GM12878 (cell line): ENCODE measurements at regions not wholly inside any gene's neighbourhood (a gene's known extent, or its start where the extent isn't known, plus 50 kb on each side); places are given as distances from the start of the nearest gene placed in this dataset.

Source experiments
- ATF3 ChIP-seq: IDR thresholded peaks from 2 replicates; pipeline ENCODE4 v1.6.1; 2011; ENCODE audit warnings: low read depth, mild to moderate bottlenecking, low read length, moderate library complexity, borderline replicate concordance; ENCODE audit errors: extremely low read depth
- BACH1 ChIP-seq: fragments of 450-650 bp; IDR thresholded peaks from 2 replicates; pipeline ENCODE4 v1.6.1; 2017; ENCODE audit warnings: mild to moderate bottlenecking, borderline replicate concordance
- BCL11A ChIP-seq: IDR thresholded peaks from 2 replicates; pipeline ENCODE4 v1.6.1; 2011; ENCODE audit warnings: low read depth, low read length
- CEBPB ChIP-seq, 2 experiments: fragments of 150-350 bp in 1 of 2; IDR thresholded peaks; 2 replicates each; pipeline ENCODE4 v1.6.1; 2012 to 2014; ENCODE audit warnings: low read depth in 2 of 2, low read length in 2 of 2, borderline replicate concordance in 1 of 2, inconsistent platforms in 1 of 2
- CHD1 ChIP-seq: IDR thresholded peaks from 2 replicates; pipeline ENCODE4 v1.6.1; 2012; ENCODE audit warnings: low read depth, low read length, improper control_type of control experiment
- CHD2 ChIP-seq: IDR thresholded peaks from 2 replicates; pipeline ENCODE4 v1.6.1; 2011; ENCODE audit warnings: low read depth, low read length, improper control_type of control experiment, borderline replicate concordance
- CREM ChIP-seq: IDR thresholded peaks from 2 replicates; pipeline ENCODE4 v1.6.1; 2014; ENCODE audit warnings: antibody characterized with exemption, low read depth
- E2F8 ChIP-seq: fragments of 450-650 bp; IDR thresholded peaks from 2 replicates; pipeline ENCODE4 v1.6.1; 2018; ENCODE audit warnings: mild to moderate bottlenecking, low read depth, moderate library complexity; ENCODE audit not compliant: partially characterized antibody
- ESRRA ChIP-seq: IDR thresholded peaks from 2 replicates; pipeline ENCODE4 v1.6.1; 2012; ENCODE audit warnings: mild to moderate bottlenecking, low read length, improper control_type of control experiment
- IRF5 ChIP-seq: fragments of 450-650 bp; IDR thresholded peaks from 2 replicates; pipeline ENCODE4 v1.6.1; 2017; ENCODE audit warnings: borderline replicate concordance
- KLF5 ChIP-seq: fragments of 450-650 bp; IDR thresholded peaks from 2 replicates; pipeline ENCODE4 v1.6.1; 2014; ENCODE audit warnings: mild to moderate bottlenecking; ENCODE audit not compliant: partially characterized antibody
- LARP7 ChIP-seq: fragments of 450-650 bp; IDR thresholded peaks from 2 replicates; pipeline ENCODE4 v1.6.1; 2017; ENCODE audit warnings: mild to moderate bottlenecking
- NFXL1 ChIP-seq: fragments of 450-650 bp; IDR thresholded peaks from 2 replicates; pipeline ENCODE4 v1.6.1; 2017; ENCODE audit warnings: antibody characterized with exemption, mild to moderate bottlenecking, borderline replicate concordance
- NFYB ChIP-seq: IDR thresholded peaks from 2 replicates; pipeline ENCODE4 v1.6.1; 2011; ENCODE audit warnings: low read depth, mild to moderate bottlenecking, low read length, improper control_type of control experiment, moderate library complexity; ENCODE audit not compliant: insufficient read depth
- NKRF ChIP-seq: fragments of 450-650 bp; conservative IDR thresholded peaks from 2 replicates; pipeline ENCODE4 v1.6.1; 2017; ENCODE audit warnings: mild to moderate bottlenecking, moderate library complexity
- POLR2AphosphoS5 ChIP-seq: IDR thresholded peaks from 2 replicates; pipeline ENCODE4 v1.6.1; 2011; ENCODE audit warnings: mild to moderate bottlenecking, low read length, inconsistent platforms
- SIX5 ChIP-seq: IDR thresholded peaks from 2 replicates; pipeline ENCODE4 v1.6.1; 2011; ENCODE audit warnings: mild to moderate bottlenecking, low read depth, low read length, moderate library complexity; ENCODE audit not compliant: severe bottlenecking
- TARDBP ChIP-seq: IDR thresholded peaks from 2 replicates; pipeline ENCODE4 v1.6.1; 2016; ENCODE audit warnings: borderline replicate concordance
- TCF7 ChIP-seq: IDR thresholded peaks from 2 replicates; pipeline ENCODE4 v1.6.1; 2014; ENCODE audit warnings: antibody characterized with exemption, borderline replicate concordance
- USF1 ChIP-seq: IDR thresholded peaks from 2 replicates; pipeline ENCODE4 v1.6.1; 2011; ENCODE audit warnings: borderline replicate concordance, low read depth, mild to moderate bottlenecking, moderate library complexity, mixed read lengths, low read length; ENCODE audit not compliant: insufficient read depth; ENCODE audit errors: extremely low read length
- WRNIP1 ChIP-seq: IDR thresholded peaks from 2 replicates; pipeline ENCODE4 v1.6.1; 2011; ENCODE audit warnings: low read depth, low read length, improper control_type of control experiment, borderline replicate concordance
- ZNF384 ChIP-seq: IDR thresholded peaks from 2 replicates; pipeline ENCODE4 v1.6.1; 2012; ENCODE audit warnings: low read depth, mild to moderate bottlenecking, low read length, improper control_type of control experiment, borderline replicate concordance
- ZZZ3 ChIP-seq: IDR thresholded peaks from 2 replicates; pipeline ENCODE4 v1.6.1; 2011; ENCODE audit warnings: low read depth; ENCODE audit not compliant: control insufficient read depth, insufficient read length
- TF ChIP-seq, protein P1 (sequence below): fragments of 450-650 bp; IDR thresholded peaks from 2 replicates; pipeline ENCODE4 v1.6.1; 2016; ENCODE audit warnings: mild to moderate bottlenecking

DNA sequence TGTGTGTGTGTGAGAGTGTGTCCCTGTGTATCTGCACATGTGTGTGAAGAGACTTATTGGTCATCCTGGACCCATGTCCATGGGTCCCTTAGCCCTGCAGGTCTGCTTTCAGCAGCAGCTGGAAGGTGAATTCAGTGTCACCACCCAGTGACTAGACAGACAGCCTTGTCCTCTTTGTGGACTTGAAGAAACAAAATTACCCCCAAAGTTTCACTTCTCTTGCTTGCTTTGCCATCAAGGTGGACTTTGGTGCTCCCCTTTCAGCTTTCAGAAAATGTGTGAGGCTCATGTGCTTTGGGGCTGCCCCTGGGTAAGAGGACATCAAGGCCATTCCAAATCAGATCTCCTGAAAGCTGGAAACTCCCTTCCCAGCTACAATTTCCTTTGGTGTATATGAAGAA is 1063.8 kb downstream of the BCL11B start (continued):
- TF ChIP-seq, protein P1, sequence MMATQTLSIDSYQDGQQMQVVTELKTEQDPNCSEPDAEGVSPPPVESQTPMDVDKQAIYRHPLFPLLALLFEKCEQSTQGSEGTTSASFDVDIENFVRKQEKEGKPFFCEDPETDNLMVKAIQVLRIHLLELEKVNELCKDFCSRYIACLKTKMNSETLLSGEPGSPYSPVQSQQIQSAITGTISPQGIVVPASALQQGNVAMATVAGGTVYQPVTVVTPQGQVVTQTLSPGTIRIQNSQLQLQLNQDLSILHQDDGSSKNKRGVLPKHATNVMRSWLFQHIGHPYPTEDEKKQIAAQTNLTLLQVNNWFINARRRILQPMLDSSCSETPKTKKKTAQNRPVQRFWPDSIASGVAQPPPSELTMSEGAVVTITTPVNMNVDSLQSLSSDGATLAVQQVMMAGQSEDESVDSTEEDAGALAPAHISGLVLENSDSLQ, result peak; percentile 14; the same call in 1 of the 2 replicates
- TF ChIP-seq BCL11A, result no peak
- no peak for TF ChIP-seq CEBPB (IDR thresholded peaks at IDR 0.05; ENCODE audit: borderline replicate concordance in 1 of 2, low read depth in 2 of 2, low read length in 2 of 2)
- no peak for TF ChIP-seq ZNF384
- no peak for TF ChIP-seq WRNIP1
- no peak for TF ChIP-seq IRF5
- TF ChIP-seq ESRRA, result no peak
- no peak for TF ChIP-seq NFYB
- no peak for TF ChIP-seq TARDBP
- TF ChIP-seq POLR2AphosphoS5, result no peak
- TF ChIP-seq ZZZ3, result no peak
- TF ChIP-seq USF1, result no peak
- TF ChIP-seq KLF5, result no peak
- TF ChIP-seq ATF3, result no peak
- no peak for TF ChIP-seq BACH1
- no peak for TF ChIP-seq CHD2
- TF ChIP-seq SIX5, result no peak
- no peak for TF ChIP-seq NFXL1
- TF ChIP-seq CHD1, result no peak
- TF ChIP-seq NKRF, result no peak; the same call in 1 of the 2 replicates
- no peak; the same call in 1 of the 2 replicates for TF ChIP-seq CREM
- no peak for TF ChIP-seq E2F8
- no peak for TF ChIP-seq LARP7
- no peak for TF ChIP-seq TCF7
